MCF 10A (cell line): ENCODE measurements at regions not wholly inside any gene's neighbourhood (a gene's known extent, or its start where the extent isn't known, plus 50 kb on each side); places are given as distances from the start of the nearest gene placed in this dataset.

Experiments used
- BruUV-seq: library from RNA; stranded (reverse); fragments of 400-500 nt; replicated peaks from 2 replicates; lab custom pipeline; 2021; lab: Mats Ljungman, UMichigan
- CTCF ChIA-PET: fragments of 300-600 bp; sonication (Branson Sonifier 250); formaldehyde crosslinking; extraction: SDS; loops from one replicate; lab custom pipeline; 2021; ENCODE audit warnings: antibody characterized with exemption, inconsistent platforms; lab: Yijun Ruan, JAX
- POLR2A ChIA-PET: fragments of 300-600, 350-650 bp; sonication (Branson Sonifier 250); formaldehyde crosslinking; extraction: SDS; loops from one replicate; lab custom pipeline; 2020; ENCODE audit warnings: antibody characterized with exemption, inconsistent platforms; lab: Yijun Ruan, JAX
- DNase-seq: peaks from one replicate; pipeline ENCODE4 v3.0.0-alpha.2; 2018; ENCODE audit not compliant: unreplicated experiment
- H3K27ac Mint-ChIP-seq: one replicate; pipeline ENCODE4 v1.8.0; 2022; ENCODE audit warnings: mild to moderate bottlenecking, low read depth, mixed read lengths; ENCODE audit not compliant: unreplicated experiment
- H3K27me3 Mint-ChIP-seq: one replicate; pipeline ENCODE4 v1.8.0; 2022; ENCODE audit warnings: mixed read lengths; ENCODE audit not compliant: insufficient read depth, unreplicated experiment
- H3K36me3 Mint-ChIP-seq: one replicate; pipeline ENCODE4 v1.8.0; 2022; ENCODE audit warnings: mild to moderate bottlenecking, moderate library complexity, mixed read lengths; ENCODE audit not compliant: insufficient read depth, unreplicated experiment
- H3K4me1 Mint-ChIP-seq: one replicate; pipeline ENCODE4 v1.8.0; 2022; ENCODE audit warnings: mixed read lengths; ENCODE audit not compliant: insufficient read depth, unreplicated experiment
- H3K4me3 Mint-ChIP-seq: one replicate; pipeline ENCODE4 v1.8.0; 2022; ENCODE audit warnings: mild to moderate bottlenecking, moderate library complexity, mixed read lengths; ENCODE audit not compliant: unreplicated experiment
- H3K9me3 Mint-ChIP-seq: one replicate; pipeline ENCODE4 v1.8.0; 2022; ENCODE audit warnings: mixed read lengths; ENCODE audit not compliant: unreplicated experiment
- CTCF ChIP-seq: fragments of 200-600 bp; IDR thresholded peaks from one replicate; pipeline ENCODE4 v1.8.0; 2022; ENCODE audit warnings: antibody characterized with exemption, mild to moderate bottlenecking; ENCODE audit not compliant: unreplicated experiment
- intact Hi-C: fragments of 100-400 bp; cut with micrococcal nuclease; formaldehyde crosslinking; loops from 2 replicates; pipeline ENCODE4 v1.14.1; 2022

GRCh38 chr1:36572906-36573305, 90.2 kb upstream of the CSF3R start:
- no peak for DNase-seq
- no peaks in the 10 kb centered on the region for H3K9me3 Mint-ChIP-seq
- POLR2A ChIA-PET, result no interaction called here
- no peak overlapping the region for H3K4me3 Mint-ChIP-seq
- BruUV-seq, result no TSS peak
- intact Hi-C loops, result loop anchor here (10.0 kb wide), 1 partner anchor 602 kb away; no protein-coding TSS in a partner anchor
- peaks cover 61% of the 10 kb centered on the region for H3K27me3 Mint-ChIP-seq
- H3K27ac Mint-ChIP-seq, result no peak overlapping the region
- no peaks in the 10 kb centered on the region for H3K4me1 Mint-ChIP-seq
- TF ChIP-seq CTCF, result no peak
- CTCF ChIA-PET, result interaction anchor here (0.6 to 4.9 kb wide), 5 partner anchors 10 to 914 kb away, joined by 3 to 18 read pairs (median 3); no protein-coding TSS in a partner anchor
- H3K36me3 Mint-ChIP-seq, result no peaks in the 10 kb centered on the region

DNA sequence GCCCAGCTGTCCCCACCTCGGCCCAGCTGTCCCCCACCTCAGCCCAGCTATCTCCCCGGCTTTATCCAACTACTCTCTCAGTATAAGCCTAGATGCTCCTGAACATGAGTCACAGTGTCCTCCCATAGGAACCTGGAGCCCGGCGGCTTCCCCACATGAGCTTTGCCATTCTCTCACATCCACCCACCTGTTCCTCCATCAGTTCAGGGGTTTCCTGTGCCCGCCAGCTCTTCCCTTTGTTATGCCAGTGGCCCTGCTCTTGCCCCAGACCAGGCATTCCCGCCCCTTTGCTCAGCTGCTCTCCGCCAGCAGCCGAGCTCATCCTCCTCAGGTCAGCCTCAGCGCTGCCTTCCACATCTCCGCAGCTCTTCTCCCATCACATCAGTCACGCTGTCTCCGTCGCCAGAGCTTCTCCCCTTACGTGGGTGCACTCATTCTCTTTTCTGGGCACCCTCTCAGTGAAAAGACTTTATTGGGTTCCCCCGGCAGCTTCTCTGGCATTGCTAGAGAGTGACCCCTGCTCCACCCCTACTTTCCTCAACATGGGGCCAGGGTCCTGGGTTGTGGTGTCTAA, 89.5 kb upstream of the CSF3R start:
- no peak overlapping the region for H3K4me3 Mint-ChIP-seq
- ChIA-PET CTCF (interaction anchor here (0.5 to 1.2 kb wide), 6 partner anchors 34 to 1193 kb away, joined by 3 to 5 read pairs (median 4); no protein-coding TSS in a partner anchor), POLR2A (no interaction called here)
- intact Hi-C loops, result loop anchor here (10.0 kb wide), 1 partner anchor 603 kb away; no protein-coding TSS in a partner anchor
- no peak for DNase-seq
- no peaks in the 10 kb centered on the region for H3K4me1 Mint-ChIP-seq
- H3K27ac Mint-ChIP-seq, result no peak overlapping the region
- BruUV-seq, result no TSS peak
- H3K27me3 Mint-ChIP-seq, result peaks cover 61% of the 10 kb centered on the region
- no peaks in the 10 kb centered on the region for H3K9me3 Mint-ChIP-seq
- TF ChIP-seq CTCF, result no peak
- H3K36me3 Mint-ChIP-seq, result no peaks in the 10 kb centered on the region

GRCh38 chr1:36571106-36571505, 88.4 kb upstream of the CSF3R start:
- Mint-ChIP-seq H3K4me1 (no peaks in the 10 kb centered on the region), H3K27me3 (peaks cover 61% of the 10 kb centered on the region), H3K4me3 (no peak overlapping the region), H3K27ac (no peak overlapping the region), H3K9me3 (no peaks in the 10 kb centered on the region), H3K36me3 (no peaks in the 10 kb centered on the region)
- no peak for TF ChIP-seq CTCF
- intact Hi-C loops, result loop anchor here (10.0 kb wide), 1 partner anchor 604 kb away; no protein-coding TSS in a partner anchor
- no peak for DNase-seq
- ChIA-PET POLR2A (no interaction called here), CTCF (interaction anchor here (0.6 to 1.3 kb wide), 7 partner anchors 9 to 919 kb away, joined by 3 to 4 read pairs (median 3); no protein-coding TSS in a partner anchor)
- no TSS peak for BruUV-seq

DNA sequence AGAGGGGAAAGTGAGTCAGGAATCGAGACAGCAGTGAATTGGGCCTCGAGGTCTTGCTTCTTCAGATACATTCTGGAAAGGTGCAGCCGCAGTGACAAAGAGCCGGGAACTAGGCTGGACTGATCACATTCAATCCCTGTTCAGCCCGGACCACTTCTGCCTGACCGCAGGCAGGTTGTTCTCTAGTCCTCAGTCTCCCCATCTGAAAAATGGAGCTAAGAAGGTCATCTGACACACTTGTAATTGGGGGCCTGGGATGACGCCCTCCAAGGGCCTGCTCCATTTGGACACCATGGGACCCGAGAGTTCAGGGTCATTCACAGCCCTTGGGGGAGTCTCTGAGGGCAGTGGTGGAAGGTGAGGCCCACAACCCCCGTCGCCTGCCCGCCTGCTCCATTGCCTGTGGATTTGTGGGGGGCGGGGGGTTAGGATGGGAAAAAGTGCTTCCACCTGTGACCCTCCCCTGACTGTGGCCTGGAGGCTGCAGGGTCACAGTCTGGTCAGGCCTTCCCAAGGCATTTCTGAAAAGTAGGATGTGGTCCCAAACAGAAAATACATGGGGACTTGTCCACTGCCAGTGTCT, 87.9 kb upstream of the CSF3R start:
- H3K36me3 Mint-ChIP-seq, result no peaks in the 10 kb centered on the region
- peaks cover 55% of the 10 kb centered on the region for H3K27me3 Mint-ChIP-seq
- H3K4me1 Mint-ChIP-seq, result no peaks in the 10 kb centered on the region
- ChIA-PET POLR2A (no interaction called here), CTCF (interaction anchor here (0.6 to 1.3 kb wide), 5 partner anchors 16 to 919 kb away, joined by 3 to 4 read pairs (median 3); no protein-coding TSS in a partner anchor)
- DNase-seq, result no peak
- no peak for TF ChIP-seq CTCF
- no peaks in the 10 kb centered on the region for H3K9me3 Mint-ChIP-seq
- BruUV-seq, result no TSS peak
- intact Hi-C loops, result loop anchor here (10.0 kb wide), 1 partner anchor 604 kb away; no protein-coding TSS in a partner anchor
- H3K27ac Mint-ChIP-seq, result no peak overlapping the region
- H3K4me3 Mint-ChIP-seq, result no peak overlapping the region
